NCI-H2227 (cell line): ENCODE measurements at regions not wholly inside any gene's neighbourhood (a gene's known extent, or its start where the extent isn't known, plus 50 kb on each side); places are given as distances from the start of the nearest gene placed in this dataset.
"Not testable (repeated sequence)": the region's sequence is repeated elsewhere in the genome, so short reads cannot be mapped to it uniquely, and the experiment has no call there.

Experiments used
- DNase-seq: peaks from one replicate; lab custom pipeline; 2025; ENCODE audit not compliant: unreplicated experiment; lab: John Stamatoyannopoulos, UW

DNA sequence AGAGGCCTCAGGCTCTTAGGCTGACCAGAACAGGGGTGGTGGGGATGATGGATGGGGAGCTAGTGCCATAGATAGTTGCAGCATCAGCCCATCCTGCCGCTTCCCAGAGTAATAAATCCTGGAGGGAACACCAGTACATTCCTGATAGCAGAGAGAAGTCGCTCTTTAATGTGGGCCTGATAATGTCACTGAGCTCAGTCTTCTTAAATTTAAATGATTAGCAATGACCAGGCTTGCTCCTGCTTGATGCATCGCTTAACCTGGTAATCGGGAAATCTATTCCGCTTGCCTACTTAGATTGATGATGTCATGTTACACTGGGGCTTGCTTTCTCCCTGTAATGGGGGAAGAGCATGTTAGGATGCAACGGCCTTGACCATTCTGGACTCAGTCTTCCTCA is 218.6 kb upstream of the PLXNA2 start:
- DNase-seq = no peak

DNA sequence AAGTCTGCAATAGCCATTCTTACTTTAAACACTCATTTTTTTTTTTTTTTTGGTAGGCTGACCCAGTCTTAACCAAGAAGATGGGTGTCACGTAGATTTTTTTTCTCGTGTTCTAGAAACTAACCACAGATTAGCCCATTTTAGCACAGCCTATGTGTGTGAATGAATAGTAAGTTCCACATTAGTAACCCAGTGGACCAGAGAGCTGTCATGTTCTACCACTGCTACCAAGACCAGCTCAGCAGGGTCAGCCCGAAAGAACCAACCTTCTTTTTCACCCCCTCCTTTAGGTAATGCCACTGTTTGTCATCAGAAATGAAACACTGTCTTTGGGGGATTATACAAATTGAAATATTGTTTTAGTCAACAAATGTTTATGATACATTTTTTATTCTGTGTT is 221.1 kb upstream of the PLXNA2 start:
- DNase-seq = no peak

DNA sequence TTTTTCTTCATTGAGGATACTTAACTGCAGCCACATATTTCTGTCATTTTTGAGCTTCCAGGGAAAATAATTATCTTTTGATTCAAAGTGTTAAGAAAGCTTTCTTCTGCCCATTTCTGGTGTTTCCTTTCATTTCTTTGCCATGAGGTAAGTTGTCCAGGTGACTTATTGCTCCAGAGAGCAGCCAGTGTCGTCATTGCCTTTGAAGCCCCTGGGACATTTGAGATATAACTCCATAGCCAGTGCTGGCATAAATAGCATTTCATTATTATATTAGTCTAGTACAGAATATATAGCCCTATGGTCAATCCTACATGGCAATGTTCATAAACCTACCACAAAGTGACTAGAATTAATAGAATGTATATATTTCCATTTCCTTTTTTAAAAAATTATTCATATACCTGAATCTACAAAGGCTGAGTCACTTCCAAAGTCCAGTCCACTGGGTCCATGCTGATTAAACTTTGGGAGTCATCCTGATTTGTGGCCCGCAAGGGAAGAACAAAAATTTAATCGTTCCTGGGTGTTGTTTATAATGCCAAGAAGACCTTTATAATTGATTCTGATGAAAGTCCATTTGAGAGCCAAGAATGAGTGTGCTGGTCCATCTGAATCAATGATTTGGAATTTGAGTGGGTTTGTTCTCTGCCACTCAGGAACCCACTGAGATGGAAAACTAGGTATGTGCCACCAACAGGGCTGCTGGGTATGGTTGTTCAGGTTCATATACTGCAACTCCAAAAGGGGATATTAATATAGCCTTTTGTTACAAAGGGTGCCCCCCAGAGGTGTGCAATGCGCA is 221.8 kb upstream of the PLXNA2 start:
- DNase-seq = no peak

DNA sequence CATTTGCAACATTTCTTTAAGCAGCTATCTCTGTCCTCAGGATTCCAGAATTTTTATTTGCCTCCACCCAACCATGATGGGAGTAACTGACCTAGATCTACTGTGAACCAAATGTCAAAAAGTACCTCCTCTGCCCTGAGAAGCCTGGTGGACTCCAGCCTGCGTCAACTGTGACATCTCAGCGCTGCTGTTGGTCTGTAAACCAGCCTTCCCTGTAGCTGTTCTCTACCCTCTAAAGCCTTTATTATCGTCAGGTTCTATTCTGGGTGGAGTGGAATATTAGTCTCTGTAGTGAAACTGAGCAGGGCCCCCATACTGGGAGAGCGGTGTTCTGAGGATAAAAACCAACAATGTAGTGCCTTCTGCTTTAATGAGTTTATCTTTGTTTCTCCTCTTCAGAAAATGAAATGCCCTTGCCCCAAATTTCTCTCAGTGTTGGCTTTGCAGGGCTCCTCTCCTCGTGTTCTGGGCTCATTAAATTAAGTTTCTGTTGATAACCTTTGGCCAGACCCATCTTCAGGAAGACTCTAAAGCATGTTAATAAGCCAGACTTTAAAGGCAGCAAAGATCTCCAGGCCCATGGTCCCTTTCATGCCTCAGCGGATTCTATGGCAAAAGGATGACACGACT is 223.1 kb upstream of the PLXNA2 start:
- no peak for DNase-seq

DNA sequence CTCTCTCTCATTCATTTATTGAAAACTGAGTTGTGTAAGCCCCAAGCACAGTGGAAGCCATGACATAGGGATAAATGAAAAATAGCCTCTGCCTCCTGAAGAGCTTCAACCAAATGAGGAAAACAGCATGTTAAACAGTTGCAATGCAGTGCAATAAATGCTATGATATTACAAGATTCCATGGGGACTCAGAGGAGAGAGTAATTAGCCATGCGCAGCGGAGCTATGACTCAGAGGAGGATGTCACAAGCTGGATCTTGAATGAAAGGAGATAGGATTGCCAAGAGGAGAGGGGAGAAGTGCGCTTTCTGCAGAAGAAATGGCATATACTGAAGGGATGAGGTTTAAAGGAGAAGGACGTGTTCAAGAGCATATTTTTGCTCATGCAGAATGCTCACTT is 231.3 kb upstream of the PLXNA2 start:
- no peak for DNase-seq

DNA sequence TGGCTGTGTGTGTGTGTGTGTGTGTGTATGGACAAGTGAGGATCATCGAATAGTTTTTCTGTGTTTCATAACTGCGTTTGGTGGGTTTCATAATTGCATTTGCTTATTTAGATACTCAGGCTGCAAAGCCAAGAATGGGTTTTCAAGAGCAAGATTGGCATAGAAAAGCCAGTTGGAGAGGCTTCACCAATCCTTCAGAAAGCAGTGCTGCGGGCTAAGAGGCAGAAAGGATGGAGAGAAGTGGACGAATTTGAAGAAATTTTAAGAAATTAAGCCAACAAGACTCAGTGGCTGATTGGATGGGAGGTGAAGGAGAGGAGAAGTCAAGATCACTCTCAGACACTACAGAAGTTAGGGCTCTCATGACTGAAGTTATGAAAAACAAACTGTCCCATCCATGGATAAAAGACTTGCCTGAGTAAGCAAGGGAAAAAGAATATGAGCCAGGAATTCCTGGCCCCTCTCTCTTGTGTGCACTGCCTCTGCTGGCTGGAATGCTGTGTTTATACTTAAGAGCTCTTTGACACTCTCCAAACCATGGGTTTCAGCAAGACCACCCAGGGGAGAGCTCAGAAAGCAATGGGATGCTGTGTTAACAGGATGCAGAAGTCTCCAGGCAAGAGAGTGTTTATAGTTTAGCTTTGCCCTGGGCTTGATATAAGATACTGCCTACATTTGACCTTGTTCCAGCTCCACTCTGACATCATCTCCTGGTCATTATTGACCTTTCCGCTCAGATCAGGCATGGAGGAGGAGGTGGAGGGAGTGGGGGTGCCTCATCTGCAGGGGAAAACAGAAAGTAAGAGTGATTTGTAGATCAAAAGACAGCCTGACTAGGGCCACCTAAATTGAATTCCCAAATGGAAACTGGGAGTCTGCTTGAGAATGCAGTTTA is 232.0 kb upstream of the PLXNA2 start:
- DNase-seq = no peak

DNA sequence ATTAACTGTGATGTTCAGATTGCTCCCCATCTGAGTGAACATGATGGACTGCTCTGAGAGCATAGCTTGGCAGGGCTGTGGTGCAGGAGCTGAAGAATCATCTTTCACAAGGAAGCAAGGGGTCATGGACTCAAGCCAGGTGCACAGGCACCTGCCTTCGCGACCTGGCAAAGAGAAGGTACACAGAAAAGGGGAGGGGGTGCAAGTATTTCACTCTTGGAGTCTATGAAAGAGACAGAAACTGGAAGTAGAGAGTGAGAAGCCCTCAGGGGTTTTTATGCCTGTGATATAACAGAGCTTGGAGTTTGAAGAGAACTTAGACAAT is 232.6 kb upstream of the PLXNA2 start:
- DNase-seq = no peak

DNA sequence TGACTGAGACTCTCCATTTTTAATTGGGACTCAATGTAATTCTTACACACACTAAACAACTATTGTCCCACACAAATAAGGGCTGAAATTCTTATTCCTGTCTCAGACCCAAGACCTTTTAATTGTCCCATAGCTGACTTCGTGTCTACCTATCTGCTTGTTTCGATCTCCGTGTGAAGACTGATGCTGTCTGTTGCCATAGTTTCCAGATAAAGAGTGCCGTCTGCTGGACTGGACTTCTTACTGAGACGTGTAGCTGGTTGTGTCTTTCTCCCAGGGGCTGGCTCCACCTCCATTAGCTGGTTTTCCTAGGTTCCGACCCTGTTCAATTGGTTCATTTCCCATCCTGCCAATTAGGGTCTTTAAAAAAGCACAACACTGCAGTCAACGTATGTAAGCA is 235.3 kb upstream of the PLXNA2 start:
- DNase-seq = no peak

DNA sequence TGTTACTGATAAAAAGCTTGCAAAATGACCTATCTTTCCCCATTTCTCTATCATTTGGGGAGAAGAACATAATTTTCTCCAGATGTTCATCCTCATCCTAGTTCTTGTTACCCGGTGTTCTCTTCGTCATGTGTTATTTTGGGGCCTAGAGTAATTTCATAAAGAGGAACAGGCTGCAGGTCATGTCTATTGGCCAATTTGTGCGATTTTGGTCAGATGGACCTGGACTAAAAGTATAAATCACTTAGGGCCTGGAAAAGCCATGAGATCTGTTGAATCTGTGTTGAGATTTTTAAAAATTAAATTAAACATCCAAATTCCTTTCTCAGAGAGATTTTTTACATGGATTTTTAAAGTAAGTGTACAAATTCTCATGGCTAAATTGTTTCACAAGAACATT is 241.3 kb upstream of the PLXNA2 start:
- no peak for DNase-seq

DNA sequence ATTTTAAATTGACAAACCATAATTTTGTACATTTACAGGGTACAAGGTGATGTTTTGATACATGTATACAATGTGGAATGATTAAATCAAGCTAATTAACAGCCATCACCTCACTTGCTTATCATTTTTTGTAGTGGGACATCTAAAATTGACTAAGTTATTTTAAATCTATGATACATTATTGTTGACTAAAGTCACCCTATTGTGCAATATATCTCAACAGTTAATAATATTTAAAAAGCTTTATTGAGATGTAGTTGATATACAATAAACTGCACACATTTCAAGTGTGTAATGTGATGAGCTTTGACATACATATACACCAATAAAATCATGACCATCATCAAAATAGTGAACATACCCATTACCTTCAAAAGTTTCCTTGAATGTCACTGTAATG is 242.5 kb upstream of the PLXNA2 start:
- DNase-seq = no peak

DNA sequence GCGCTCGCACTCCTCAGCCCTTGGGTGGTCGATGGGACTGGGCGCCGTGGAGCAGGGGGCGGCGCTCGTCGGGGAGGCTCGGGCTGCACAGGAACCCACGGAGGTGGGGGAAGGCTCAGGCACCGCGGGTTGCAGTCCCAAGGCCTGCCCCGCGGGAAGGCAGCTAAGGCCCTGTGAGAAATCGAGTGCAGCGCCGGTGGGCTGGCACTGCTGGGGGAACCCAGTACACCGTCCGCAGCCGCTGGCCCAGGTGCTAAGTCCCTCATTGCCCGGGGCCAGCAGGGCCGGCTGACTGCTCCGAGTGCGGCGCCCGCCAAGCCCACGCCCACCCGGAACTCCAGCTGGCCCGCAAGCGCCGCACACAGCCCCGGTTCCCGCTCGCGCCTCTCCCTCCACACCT is 244.2 kb upstream of the PLXNA2 start:
- not testable (repeated sequence) for DNase-seq

DNA sequence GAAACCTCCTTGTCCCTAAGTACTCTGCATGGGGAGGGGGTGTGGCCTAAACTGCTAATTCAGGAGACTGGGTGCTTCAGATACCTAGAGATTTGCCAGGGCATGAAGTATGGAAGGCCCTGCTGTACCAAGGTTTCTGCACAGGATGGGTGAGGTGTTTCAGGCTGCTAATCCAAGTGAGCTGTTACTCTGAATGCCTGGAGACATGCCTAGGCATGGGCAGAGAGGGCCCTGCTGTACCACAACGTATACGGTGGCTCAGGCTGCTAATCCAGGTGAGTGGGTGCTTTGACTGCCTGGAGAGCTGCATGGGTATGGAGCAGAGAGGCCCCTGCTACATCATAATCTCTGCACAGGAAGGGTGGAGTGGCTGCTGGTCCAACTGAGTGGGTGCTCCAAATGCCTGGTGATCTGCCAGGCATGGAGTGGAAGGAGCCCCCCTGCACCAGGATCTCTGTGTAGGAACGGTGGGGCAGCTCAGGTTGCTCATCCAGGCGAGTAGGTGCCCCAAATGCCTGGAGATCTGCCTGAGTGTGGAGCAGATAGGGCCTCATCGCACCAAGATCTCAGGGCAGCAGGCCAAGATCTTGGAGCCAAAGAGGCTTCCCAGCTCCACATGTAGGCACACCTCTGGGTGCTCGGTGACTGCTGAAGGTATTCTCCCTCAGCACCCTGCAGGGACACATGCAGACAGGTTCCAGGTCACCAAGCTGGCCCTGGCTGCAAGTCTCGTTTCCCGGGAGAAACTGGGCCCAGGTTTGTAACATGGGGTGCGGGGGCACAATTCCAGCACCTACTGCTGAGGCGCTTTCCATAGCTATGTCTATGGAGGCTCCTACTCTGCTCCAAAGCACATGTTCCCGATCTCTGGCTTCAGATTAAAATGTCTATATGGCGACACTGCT is 252.5 kb upstream of the PLXNA2 start:
- DNase-seq = no peak

DNA sequence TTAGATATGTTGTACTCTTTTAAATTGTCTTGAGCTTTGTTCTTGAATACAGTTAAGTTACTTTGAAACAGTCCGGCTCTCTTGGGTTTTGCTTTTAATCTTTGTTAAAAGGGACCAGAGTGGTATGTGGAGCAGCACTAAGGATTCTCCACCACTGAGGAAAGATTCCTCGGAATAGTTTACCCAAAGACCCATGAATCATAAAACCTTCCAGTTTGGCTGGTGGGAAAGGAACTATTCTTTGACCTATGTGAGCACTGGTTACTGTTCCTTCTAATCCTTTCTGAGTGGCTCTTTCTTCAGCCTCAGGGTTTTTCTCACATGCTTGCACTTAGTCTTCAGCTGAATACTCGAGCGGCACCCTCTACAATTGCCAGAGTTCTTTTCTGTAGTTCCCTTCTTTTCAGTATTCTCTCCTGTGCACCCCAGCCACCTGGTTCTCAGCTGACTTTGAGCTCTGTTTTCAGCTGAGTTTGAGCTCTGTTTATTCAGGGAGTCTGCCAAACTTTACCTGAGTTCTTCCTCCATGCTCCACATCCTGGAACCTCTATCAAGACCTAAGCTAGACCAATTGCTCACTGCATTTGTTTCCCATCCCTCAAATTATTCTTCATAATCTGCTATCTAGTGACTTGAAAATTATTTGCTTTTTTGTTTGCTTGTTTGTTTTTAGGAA is 253.8 kb upstream of the PLXNA2 start:
- no peak for DNase-seq

DNA sequence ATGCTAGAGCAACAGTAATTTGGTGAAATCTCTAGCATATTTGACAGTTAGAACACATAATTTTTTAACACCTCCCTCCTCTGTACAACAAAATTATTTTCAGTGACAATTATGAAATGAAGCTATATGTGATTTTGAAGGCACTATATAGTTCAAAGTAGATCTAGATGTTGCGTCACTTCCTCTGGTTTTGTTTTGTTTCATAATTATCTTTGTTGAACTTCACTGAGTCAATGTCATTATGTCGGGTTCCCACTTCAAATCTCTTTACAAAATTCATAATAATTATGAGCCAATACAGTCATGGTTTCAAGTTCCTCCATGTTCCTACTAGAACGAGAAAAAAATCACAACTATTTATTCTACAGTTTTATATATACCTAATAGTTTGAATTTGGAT is 254.8 kb upstream of the PLXNA2 start:
- no peak for DNase-seq

DNA sequence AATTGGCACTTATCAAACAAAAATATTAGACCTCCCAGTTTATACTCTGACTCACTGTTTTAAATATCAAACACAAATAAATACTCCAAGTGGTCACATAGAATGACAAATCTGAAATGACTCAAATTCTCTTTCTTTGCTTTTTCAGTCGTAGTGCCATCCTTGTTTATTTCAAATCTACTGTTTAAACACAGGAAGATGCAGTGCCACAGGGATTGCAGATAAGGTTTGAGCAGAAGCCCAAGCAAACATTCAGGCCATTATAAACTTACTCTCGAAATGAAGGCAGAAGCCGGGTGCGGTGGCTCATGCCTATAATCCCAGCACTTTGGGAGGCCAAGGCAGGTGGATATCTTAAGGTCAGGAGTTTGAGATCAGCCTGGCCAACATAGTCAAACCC is 255.4 kb upstream of the PLXNA2 start:
- no peak for DNase-seq

DNA sequence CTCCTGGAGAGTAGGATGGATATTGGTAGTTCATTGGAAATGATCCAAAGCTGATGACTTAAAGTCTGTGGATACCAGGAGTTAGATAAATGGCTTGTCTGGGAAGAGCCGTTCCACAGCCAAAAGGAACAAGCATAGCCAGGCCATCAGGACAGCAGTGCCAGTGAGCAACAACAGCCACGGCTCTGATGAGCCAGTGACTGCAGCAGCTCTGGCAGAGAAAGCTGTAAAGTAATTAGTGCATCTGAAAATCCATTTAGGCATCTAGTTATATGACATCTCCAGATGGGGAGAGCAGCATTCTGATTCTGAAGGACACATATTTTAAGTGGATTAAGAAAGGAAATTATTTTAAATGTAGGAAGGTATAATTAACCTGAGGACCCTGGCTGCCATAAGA is 256.2 kb upstream of the PLXNA2 start:
- peak; percentile 73 for DNase-seq

DNA sequence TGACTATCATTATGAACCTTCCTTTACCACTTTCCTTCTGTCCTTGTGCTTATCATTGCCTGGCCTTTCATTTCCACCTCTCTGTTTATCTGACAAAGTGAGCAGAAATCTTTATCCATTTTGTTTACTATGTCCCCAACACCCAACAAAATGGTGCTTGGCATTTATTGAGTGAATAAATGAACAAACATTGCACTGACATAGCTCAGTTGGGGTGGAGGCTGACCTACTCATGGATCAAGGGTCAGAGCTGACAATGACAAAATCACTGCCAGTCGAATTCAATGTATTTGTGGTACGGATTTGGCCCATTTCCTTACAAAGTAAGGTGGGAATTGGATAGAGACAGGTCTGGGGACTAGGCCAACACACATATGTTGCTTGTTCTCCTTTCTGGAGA is 257.4 kb upstream of the PLXNA2 start:
- no peak for DNase-seq

DNA sequence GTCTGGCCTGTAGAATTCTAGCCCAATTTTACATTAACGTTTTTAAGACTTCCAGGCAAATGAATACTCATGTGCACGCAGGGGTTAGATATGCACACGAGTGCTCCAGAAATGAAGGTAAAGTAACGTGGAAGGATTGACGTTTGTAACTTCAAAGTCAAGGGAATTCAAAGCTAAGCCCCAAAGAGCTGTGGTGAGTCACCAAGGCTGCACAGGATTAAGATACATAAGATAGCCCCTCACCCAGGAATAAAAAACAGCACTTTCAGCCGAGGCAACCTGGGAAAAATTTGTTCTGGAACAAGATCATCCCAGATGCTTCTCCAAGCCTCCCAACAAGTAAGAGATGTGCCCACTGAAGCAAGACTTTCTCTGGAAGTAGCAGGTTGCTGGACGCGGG is 259.6 kb upstream of the PLXNA2 start:
- no peak for DNase-seq

DNA sequence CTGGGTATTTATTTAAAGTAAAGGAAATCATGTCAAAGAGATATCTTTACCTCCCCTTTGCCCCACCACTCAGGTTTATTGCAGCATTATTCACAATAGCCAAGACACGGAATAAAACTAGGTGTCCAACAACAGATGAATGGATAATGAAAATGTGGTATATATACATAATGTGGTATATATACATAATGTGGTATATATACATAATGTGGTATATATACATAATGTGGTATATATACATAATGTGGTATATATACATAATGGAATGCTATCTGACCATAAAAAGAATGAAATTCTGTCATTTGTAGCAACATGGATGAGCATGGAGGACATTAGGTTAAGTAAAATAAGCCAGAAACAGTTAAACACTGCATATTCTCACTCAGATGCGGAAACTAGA is 262.6 kb upstream of the PLXNA2 start:
- DNase-seq = no peak

DNA sequence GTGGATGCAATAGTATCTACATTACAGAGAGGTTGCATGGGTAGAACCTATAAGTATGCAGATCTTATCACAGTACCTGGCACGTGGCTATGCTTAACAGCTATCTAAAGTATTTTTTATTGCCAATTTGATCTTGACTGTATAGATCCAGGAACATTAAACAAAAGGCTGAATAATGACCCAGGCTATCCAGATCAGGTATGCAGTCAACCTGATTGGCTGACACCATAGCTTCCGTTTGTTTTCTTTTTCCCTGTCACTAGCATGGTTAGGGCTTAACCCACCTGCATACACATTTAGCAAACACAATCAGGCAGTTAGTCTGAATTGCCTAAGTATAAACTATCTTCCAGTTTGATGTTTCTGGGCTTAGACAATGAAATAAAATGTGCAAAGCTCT is 264.9 kb upstream of the PLXNA2 start:
- no peak for DNase-seq
